ENCODE measurements at regions not wholly inside any gene's neighbourhood (a gene's known extent, or its start where the extent isn't known, plus 50 kb on each side); places are given as distances from the start of the nearest gene placed in this dataset.

- no peak for FAIRE-seq
These were observed 682.9 kb upstream of the PTBP2 start for GRCh38 chr1:96038636-96039035.

More at GRCh38 chr1:96038636-96039035, 682.9 kb upstream of the PTBP2 start:
- no peaks in the 10 kb centered on the region for H3K9me3 ChIP-seq (replicated peaks; ENCODE audit: control insufficient read depth, insufficient read depth, low read length)
- ChIA-PET CTCF (no interaction called here), POLR2A (no interaction called here)
- H3K9me1 ChIP-seq (replicated peaks; ENCODE audit: control insufficient read depth, extremely low read depth, insufficient read depth, low read length) = no peaks in the 10 kb centered on the region
- H3K36me3 ChIP-seq (ENCODE audit: control insufficient read depth in 2 of 2, extremely low read depth in 1 of 2, insufficient read depth in 2 of 2, low read length in 2 of 2) = no peaks in the 10 kb centered on the region
- BruUV-seq (replicated peaks) = no TSS peak
- peaks cover 0 to 1% of the 10 kb centered on the region in 2 experiments for H3K27me3 ChIP-seq (ENCODE audit: control insufficient read depth in 2 of 2, insufficient read depth in 2 of 2, low read length in 2 of 2)
- TF ChIP-seq MYC (IDR thresholded peaks at IDR 0.05; ENCODE audit: low read depth, low read length) = no peak
- TF ChIP-seq GATA2 (IDR thresholded peaks at IDR 0.05; ENCODE audit: insufficient read depth, insufficient read length, low read depth, low read length) = no peak
- no peak for TF ChIP-seq MAX (IDR thresholded peaks at IDR 0.05; ENCODE audit: insufficient read depth, insufficient read length)
- no peak for TF ChIP-seq POLR2AphosphoS5 (IDR thresholded peaks at IDR 0.05; ENCODE audit: insufficient read depth, low read depth, low read length)
- no peak for TF ChIP-seq JUN (IDR thresholded peaks at IDR 0.05; ENCODE audit: borderline replicate concordance, insufficient read depth, insufficient read length, low read depth)
- TF ChIP-seq FOS (IDR thresholded peaks at IDR 0.05; ENCODE audit: borderline replicate concordance, insufficient read depth, low read length) = no peak
- no peak for TF ChIP-seq EZH2 (IDR thresholded peaks at IDR 0.05; ENCODE audit: borderline replicate concordance, low read depth, low read length, severe bottlenecking)
- no peak for TF ChIP-seq CTCF (IDR thresholded peaks at IDR 0.05; ENCODE audit: extremely low read depth in 1 of 2, insufficient read depth in 1 of 2, low read depth in 1 of 2, low read length in 2 of 2)
- TF ChIP-seq POLR2A (IDR thresholded peaks at IDR 0.05; ENCODE audit: low read depth, low read length) = no peak
- no peaks in the 10 kb centered on the region for H4K20me1 ChIP-seq (replicated peaks; ENCODE audit: control insufficient read depth, extremely low read depth, insufficient read depth, low read length)
- H3K4me2 ChIP-seq (ENCODE audit: insufficient read depth, low read length) = no peak overlapping the region
- dilution Hi-C loops (cut with MboI; ENCODE audit: extremely low pct_ligation_motif_present, low sequenced_read_pairs) (no loop called here), intact Hi-C loops (cut with micrococcal nuclease) (no loop called here)
- no peaks in the 10 kb centered on the region for H3K79me2 ChIP-seq (ENCODE audit: control insufficient read depth, insufficient read depth, low read length)
- no peak overlapping the region for H3K4me3 ChIP-seq (replicated peaks in 1 of 3; ENCODE audit: insufficient read depth in 1 of 3, low read depth in 1 of 3, low read length in 3 of 3)
- DNase-seq (ENCODE audit: low read depth, low spot score) = no peak
- H3K9ac ChIP-seq (replicated peaks; ENCODE audit: extremely low read depth, insufficient read depth, low read length) = no peak overlapping the region
- H3K27ac ChIP-seq (ENCODE audit: insufficient read depth, low read depth, low read length) = no peak overlapping the region
- no peak overlapping the region for H2AFZ ChIP-seq (ENCODE audit: low read depth, low read length)
- no peaks in the 10 kb centered on the region for H3K4me1 ChIP-seq (ENCODE audit: control insufficient read depth, extremely low read depth, insufficient read depth, low read length)

Data from endothelial cell of umbilical vein (primary cell).